ENCODE measurements at regions not wholly inside any gene's neighbourhood (a gene's known extent, or its start where the extent isn't known, plus 50 kb on each side); places are given as distances from the start of the nearest gene placed in this dataset.

GRCh38 chr9:126235336-126236243 is 91.0 kb upstream of the MVB12B start:
- peaks cover 5% of the 10 kb centered on the region for H3K9me3 Mint-ChIP-seq
- H3K4me1 Mint-ChIP-seq (ENCODE audit: unreplicated experiment), result no peaks in the 10 kb centered on the region
- peaks cover 14% of the 10 kb centered on the region for H3K27me3 Mint-ChIP-seq
- DNase-seq (ENCODE audit: extremely low spot score, unreplicated experiment), result no peak
- no peak overlapping the region for H3K4me3 Mint-ChIP-seq
- no peak overlapping the region for H3K27ac Mint-ChIP-seq
- no peaks in the 10 kb centered on the region for H3K36me3 Mint-ChIP-seq
- no peak for TF ChIP-seq CTCF (conservative IDR thresholded peaks at IDR 0.05)

- DNase-seq (ENCODE audit: extremely low spot score, unreplicated experiment), result no peak
- H3K36me3 Mint-ChIP-seq, result no peaks in the 10 kb centered on the region
- no peaks in the 10 kb centered on the region for H3K4me1 Mint-ChIP-seq (ENCODE audit: unreplicated experiment)
- no peak overlapping the region for H3K27ac Mint-ChIP-seq
- peaks cover 5% of the 10 kb centered on the region for H3K9me3 Mint-ChIP-seq
- TF ChIP-seq CTCF (conservative IDR thresholded peaks at IDR 0.05), result no peak
- no peak overlapping the region for H3K4me3 Mint-ChIP-seq
- H3K27me3 Mint-ChIP-seq, result peaks cover 10% of the 10 kb centered on the region
Measured at GRCh38 chr9:126236273-126236672, 90.4 kb upstream of the MVB12B start.

- DNase-seq (ENCODE audit: extremely low spot score, unreplicated experiment), result no peak
- TF ChIP-seq CTCF (conservative IDR thresholded peaks at IDR 0.05), result no peak
- H3K27me3 Mint-ChIP-seq, result peaks cover 10% of the 10 kb centered on the region
- H3K27ac Mint-ChIP-seq, result no peak overlapping the region
- H3K4me1 Mint-ChIP-seq (ENCODE audit: unreplicated experiment), result no peaks in the 10 kb centered on the region
- no peak overlapping the region for H3K4me3 Mint-ChIP-seq
- H3K9me3 Mint-ChIP-seq, result peaks cover 5% of the 10 kb centered on the region
- H3K36me3 Mint-ChIP-seq, result no peaks in the 10 kb centered on the region
Measured at GRCh38 chr9:126238415-126238814, 88.2 kb upstream of the MVB12B start.

- Mint-ChIP-seq H3K4me3 (no peak overlapping the region), H3K27ac (no peak overlapping the region), H3K27me3 (peaks cover 10% of the 10 kb centered on the region), H3K4me1 (ENCODE audit: unreplicated experiment) (no peaks in the 10 kb centered on the region), H3K9me3 (peaks cover 5% of the 10 kb centered on the region), H3K36me3 (no peaks in the 10 kb centered on the region)
- no peak for TF ChIP-seq CTCF (conservative IDR thresholded peaks at IDR 0.05)
- DNase-seq (ENCODE audit: extremely low spot score, unreplicated experiment), result no peak
Measured at GRCh38 chr9:126239515-126239914, 87.1 kb upstream of the MVB12B start.

GRCh38 chr9:126240835-126241234 is 85.8 kb upstream of the MVB12B start:
- Mint-ChIP-seq H3K4me1 (ENCODE audit: unreplicated experiment) (no peaks in the 10 kb centered on the region), H3K36me3 (no peaks in the 10 kb centered on the region), H3K27ac (no peak overlapping the region), H3K9me3 (peaks cover 13% of the 10 kb centered on the region), H3K4me3 (no peak overlapping the region), H3K27me3 (peaks cover 16% of the 10 kb centered on the region)
- no peak for TF ChIP-seq CTCF (conservative IDR thresholded peaks at IDR 0.05)
- no peak for DNase-seq (ENCODE audit: extremely low spot score, unreplicated experiment)
